Endodermal cell (in vitro differentiated cells): ENCODE measurements at regions not wholly inside any gene's neighbourhood (a gene's known extent, or its start where the extent isn't known, plus 50 kb on each side); places are given as distances from the start of the nearest gene placed in this dataset.

Source experiments
- DNase-seq: peaks from one replicate; pipeline ENCODE4 v3.0.0-alpha.2; 2017
- H3K27ac ChIP-seq: 2 replicates; pipeline ENCODE4 v1.5.1; 2013; ENCODE audit warnings: mild to moderate bottlenecking, low read depth, low read length, moderate library complexity
- H3K27me3 ChIP-seq: 2 replicates; pipeline ENCODE4 v1.6.1; 2013; ENCODE audit warnings: mild to moderate bottlenecking, low read length, moderate library complexity; ENCODE audit not compliant: insufficient read depth, control insufficient read depth, poor library complexity, severe bottlenecking
- H3K36me3 ChIP-seq: 2 replicates; pipeline ENCODE4 v1.7.0; 2013; ENCODE audit warnings: mild to moderate bottlenecking, low read length, moderate library complexity; ENCODE audit not compliant: control insufficient read depth, insufficient read depth
- H3K4me1 ChIP-seq: one replicate; pipeline ENCODE4 v1.7.0; 2013; ENCODE audit warnings: low read length; ENCODE audit not compliant: control insufficient read depth, insufficient read depth
- H3K4me3 ChIP-seq: 2 replicates; pipeline ENCODE4 v1.5.1; 2013; ENCODE audit warnings: mild to moderate bottlenecking, low read length, moderate library complexity
- H3K9ac ChIP-seq: 2 replicates; pipeline ENCODE4 v1.6.1; 2013; ENCODE audit warnings: mild to moderate bottlenecking, low read length, moderate library complexity; ENCODE audit not compliant: poor library complexity, severe bottlenecking; ENCODE audit errors: extremely low read depth
- H3K9me3 ChIP-seq: 2 replicates; pipeline ENCODE4 v1.6.1; 2013; ENCODE audit warnings: mild to moderate bottlenecking, low read length, moderate library complexity; ENCODE audit not compliant: control insufficient read depth
- H3K27ac Mint-ChIP-seq: 2 replicates; pipeline ENCODE4 v1.8.0; 2020; ENCODE audit warnings: mixed read lengths
- H3K27me3 Mint-ChIP-seq: 2 replicates; pipeline ENCODE4 v1.8.0; 2021; ENCODE audit warnings: mild to moderate bottlenecking, mixed read lengths; ENCODE audit not compliant: insufficient read depth
- H3K36me3 Mint-ChIP-seq: 2 replicates; pipeline ENCODE4 v1.8.0; 2020; ENCODE audit warnings: low read depth, mixed read lengths
- H3K4me1 Mint-ChIP-seq: 2 replicates; pipeline ENCODE4 v1.8.0; 2020; ENCODE audit warnings: mixed read lengths
- H3K4me3 Mint-ChIP-seq: 2 replicates; pipeline ENCODE4 v1.8.0; 2020; ENCODE audit warnings: mild to moderate bottlenecking, moderate library complexity, mixed read lengths
- H3K9me3 Mint-ChIP-seq: 2 replicates; pipeline ENCODE4 v1.8.0; 2020; ENCODE audit warnings: mild to moderate bottlenecking, mixed read lengths
- WGBS, 2 experiments: methylation state at CpG; one replicate each; pipeline versions ENCODE4 v1.1.5 to v1.1.7; 2013; ENCODE audit warnings: missing lambda C conversion rate in 2 of 2, mixed read lengths in 1 of 2; ENCODE audit not compliant: insufficient coverage in 1 of 2, insufficient read length in 1 of 2; 5-methylcytosine and 5-hydroxymethylcytosine counted together
- TF ChIP-seq, protein P1 (sequence below): fragments of 200-600 bp; sonication (generic); conservative IDR thresholded peaks from 2 replicates; pipeline ENCODE4 v1.5.0; 2021; ENCODE audit warnings: antibody characterized with exemption, mild to moderate bottlenecking

GRCh38 chr20:6533761-6534479, 233.6 kb upstream of the BMP2 start:
- H3K27ac ChIP-seq = no peak overlapping the region
- Mint-ChIP-seq H3K27ac (no peak overlapping the region), H3K36me3 (no peaks in the 10 kb centered on the region), H3K4me1 (peaks cover 27% of the 10 kb centered on the region), H3K9me3 (no peaks in the 10 kb centered on the region), H3K27me3 (no peaks in the 10 kb centered on the region), H3K4me3 (no peak overlapping the region)
- H3K9me3 ChIP-seq = no peaks in the 10 kb centered on the region
- H3K9ac ChIP-seq = no peak overlapping the region
- TF ChIP-seq, protein P1, sequence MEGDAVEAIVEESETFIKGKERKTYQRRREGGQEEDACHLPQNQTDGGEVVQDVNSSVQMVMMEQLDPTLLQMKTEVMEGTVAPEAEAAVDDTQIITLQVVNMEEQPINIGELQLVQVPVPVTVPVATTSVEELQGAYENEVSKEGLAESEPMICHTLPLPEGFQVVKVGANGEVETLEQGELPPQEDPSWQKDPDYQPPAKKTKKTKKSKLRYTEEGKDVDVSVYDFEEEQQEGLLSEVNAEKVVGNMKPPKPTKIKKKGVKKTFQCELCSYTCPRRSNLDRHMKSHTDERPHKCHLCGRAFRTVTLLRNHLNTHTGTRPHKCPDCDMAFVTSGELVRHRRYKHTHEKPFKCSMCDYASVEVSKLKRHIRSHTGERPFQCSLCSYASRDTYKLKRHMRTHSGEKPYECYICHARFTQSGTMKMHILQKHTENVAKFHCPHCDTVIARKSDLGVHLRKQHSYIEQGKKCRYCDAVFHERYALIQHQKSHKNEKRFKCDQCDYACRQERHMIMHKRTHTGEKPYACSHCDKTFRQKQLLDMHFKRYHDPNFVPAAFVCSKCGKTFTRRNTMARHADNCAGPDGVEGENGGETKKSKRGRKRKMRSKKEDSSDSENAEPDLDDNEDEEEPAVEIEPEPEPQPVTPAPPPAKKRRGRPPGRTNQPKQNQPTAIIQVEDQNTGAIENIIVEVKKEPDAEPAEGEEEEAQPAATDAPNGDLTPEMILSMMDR = no peak
- no peak overlapping the region for H3K4me3 ChIP-seq
- H3K36me3 ChIP-seq = no peaks in the 10 kb centered on the region
- H3K4me1 ChIP-seq = no peaks in the 10 kb centered on the region
- peaks cover 9% of the 10 kb centered on the region for H3K27me3 ChIP-seq
- WGBS, 2 experiments = 84 to 90% methylated on average over 15 to 17 of the region's 17 CpGs
- DNase-seq = no peak

GRCh38 chr20:6533351-6533750, 234.1 kb upstream of the BMP2 start:
- Histone ChIP-seq H3K9ac (no peak overlapping the region), H3K4me1 (no peaks in the 10 kb centered on the region), H3K9me3 (no peaks in the 10 kb centered on the region), H3K36me3 (no peaks in the 10 kb centered on the region), H3K27ac (no peak overlapping the region), H3K4me3 (no peak overlapping the region), H3K27me3 (peaks cover 3% of the 10 kb centered on the region)
- H3K27ac Mint-ChIP-seq = no peak overlapping the region
- H3K4me1 Mint-ChIP-seq = peaks cover 27% of the 10 kb centered on the region
- H3K4me3 Mint-ChIP-seq = no peak overlapping the region
- no peaks in the 10 kb centered on the region for H3K9me3 Mint-ChIP-seq
- no peaks in the 10 kb centered on the region for H3K36me3 Mint-ChIP-seq
- H3K27me3 Mint-ChIP-seq = no peaks in the 10 kb centered on the region
- DNase-seq = no peak
- 83% methylated on average over 2 of the region's 2 CpGs; no CpG with 5 or more reads in 1 of the 2 experiments for WGBS, 2 experiments
- TF ChIP-seq, protein P1 = no peak

DNA sequence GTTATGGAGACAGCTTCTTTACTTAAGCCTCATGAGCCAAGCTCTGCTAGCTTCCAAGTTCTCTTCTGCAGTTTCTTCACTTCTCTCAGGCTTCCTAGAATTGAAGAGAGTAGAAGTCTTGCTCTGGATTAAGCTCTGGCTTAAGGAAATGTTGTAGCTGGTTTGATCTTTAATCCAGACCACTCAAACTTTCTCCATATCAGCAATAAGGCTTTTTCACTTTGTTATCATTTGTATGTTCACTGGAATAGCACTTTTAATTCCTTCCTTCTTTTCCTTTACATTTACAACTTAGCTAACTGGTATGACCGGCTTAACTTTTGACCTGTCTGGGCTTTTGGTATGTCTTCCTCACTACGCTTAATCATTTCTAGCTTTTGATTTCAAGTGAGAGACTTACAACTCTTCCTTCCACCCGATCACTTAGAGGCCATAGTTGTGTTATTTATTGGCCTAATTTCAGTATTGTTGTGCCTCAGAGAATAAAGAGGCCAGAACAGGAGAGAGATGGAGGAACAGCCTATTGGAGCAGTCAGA, 236.6 kb upstream of the BMP2 start:
- H3K27me3 Mint-ChIP-seq = no peaks in the 10 kb centered on the region
- Histone ChIP-seq H3K36me3 (no peaks in the 10 kb centered on the region), H3K27ac (no peak overlapping the region), H3K4me1 (no peaks in the 10 kb centered on the region), H3K27me3 (no peaks in the 10 kb centered on the region), H3K9ac (no peak overlapping the region), H3K4me3 (no peak overlapping the region), H3K9me3 (no peaks in the 10 kb centered on the region)
- H3K9me3 Mint-ChIP-seq = no peaks in the 10 kb centered on the region
- DNase-seq = no peak
- H3K4me1 Mint-ChIP-seq = peaks cover 18% of the 10 kb centered on the region
- no peaks in the 10 kb centered on the region for H3K36me3 Mint-ChIP-seq
- H3K4me3 Mint-ChIP-seq = no peak overlapping the region
- H3K27ac Mint-ChIP-seq = no peak overlapping the region
- WGBS, 2 experiments = 95 to 100% methylated on average over 2 to 3 of the region's 3 CpGs
- TF ChIP-seq, protein P1 = no peak
